GM21717 (cell line): ENCODE measurements at regions not wholly inside any gene's neighbourhood (a gene's known extent, or its start where the extent isn't known, plus 50 kb on each side); places are given as distances from the start of the nearest gene placed in this dataset.
A peak's percentile ranks its signal among the peaks of the same experiment; 100 is the strongest.
"Not testable (repeated sequence)": the region's sequence is repeated elsewhere in the genome, so short reads cannot be mapped to it uniquely, and the experiment has no call there.

ENCODE experiments used
- ATAC-seq: cut with Tn5 transposase; IDR thresholded peaks from one replicate; pipeline ENCODE4 v1.9.1; 2021; ENCODE audit warnings: mild to moderate bottlenecking, moderate library complexity; ENCODE audit not compliant: unreplicated experiment

- ATAC-seq: no peak
These were observed 251.9 kb upstream of the KLF3 start for GRCh38 chr4:38411981-38412536.

- ATAC-seq: no peak
These were observed 250.3 kb upstream of the KLF3 start for GRCh38 chr4:38413524-38414341.

- no peak for ATAC-seq
These were observed 249.6 kb upstream of the KLF3 start for GRCh38 chr4:38414410-38414809.

GRCh38 chr4:38415682-38416081 lies 248.3 kb upstream of the KLF3 start:
- ATAC-seq: no peak

- ATAC-seq: no peak
These were observed 247.5 kb upstream of the KLF3 start for GRCh38 chr4:38416450-38417014.

GRCh38 chr4:38420254-38420653 lies 243.7 kb upstream of the KLF3 start:
- not testable (repeated sequence) for ATAC-seq

GRCh38 chr4:38422850-38423249 lies 241.1 kb upstream of the KLF3 start:
- ATAC-seq: no peak

GRCh38 chr4:38424151-38424871 lies 239.7 kb upstream of the KLF3 start:
- no peak for ATAC-seq

- ATAC-seq: no peak
These were observed 237.5 kb upstream of the KLF3 start for GRCh38 chr4:38426532-38426931.

- no peak for ATAC-seq
These were observed 233.2 kb upstream of the KLF3 start for GRCh38 chr4:38430841-38431240.

GRCh38 chr4:38442073-38442788 lies 221.8 kb upstream of the KLF3 start:
- no peak for ATAC-seq

GRCh38 chr4:38449506-38450174 lies 214.4 kb upstream of the KLF3 start:
- ATAC-seq: no peak

GRCh38 chr4:38452009-38452408 lies 212.0 kb upstream of the KLF3 start:
- no peak for ATAC-seq

- no peak for ATAC-seq
These were observed 211.5 kb upstream of the KLF3 start for GRCh38 chr4:38452542-38452941.

GRCh38 chr4:38453253-38453881 lies 210.6 kb upstream of the KLF3 start:
- no peak for ATAC-seq

GRCh38 chr4:38454284-38454683 lies 209.7 kb upstream of the KLF3 start:
- no peak for ATAC-seq

GRCh38 chr4:38455092-38455862 lies 208.7 kb upstream of the KLF3 start:
- peak; percentile 79 for ATAC-seq

GRCh38 chr4:38456096-38456495 lies 207.9 kb upstream of the KLF3 start:
- ATAC-seq: no peak

GRCh38 chr4:38461342-38461741 lies 202.7 kb upstream of the KLF3 start:
- no peak for ATAC-seq
